Mucosa of descending colon (tissue), 3 donors: ENCODE measurements at regions not wholly inside any gene's neighbourhood (a gene's known extent, or its start where the extent isn't known, plus 50 kb on each side); places are given as distances from the start of the nearest gene placed in this dataset.
A peak's percentile ranks its signal among the peaks of the same experiment; 100 is the strongest.
"Not testable (repeated sequence)": the region's sequence is repeated elsewhere in the genome, so short reads cannot be mapped to it uniquely, and the experiment has no call there.

Experiments used
- ATAC-seq: fragments of 200-7000 bp; cut with Tn5 transposase; one replicate; pipeline ENCODE4 v1.9.1; 2020; ENCODE audit warnings: mild to moderate bottlenecking, moderate library complexity
- DNase-seq, 3 donors: peaks; one replicate each; pipeline ENCODE4 v3.0.0-alpha.2; 2020
- H3K36me3 ChIP-seq: fragments of 200-600 bp; one replicate; pipeline ENCODE4 v1.8.0; 2021; ENCODE audit warnings: low read depth, mild to moderate bottlenecking
- H3K4me1 ChIP-seq: fragments of 200-600 bp; one replicate; pipeline ENCODE4 v1.8.0; 2021; ENCODE audit warnings: low read depth, mild to moderate bottlenecking
- H3K4me3 ChIP-seq: fragments of 200-600 bp; one replicate; pipeline ENCODE4 v1.8.0; 2021; ENCODE audit warnings: mild to moderate bottlenecking
- H3K9me3 ChIP-seq: fragments of 200-600 bp; one replicate; pipeline ENCODE4 v1.8.0; 2021; ENCODE audit warnings: mild to moderate bottlenecking
- intact Hi-C, 2 donors: fragments of 100-400 bp; cut with DNase I in 1 of 2; cut with micrococcal nuclease in 1 of 2; formaldehyde crosslinking; loops; one replicate each; pipeline versions ENCODE4 v1.11.0 to v1.11.1; 2022; cut with DNase I, micrococcal nuclease
- TF ChIP-seq, protein P1 (sequence below): fragments of 200-600 bp; IDR thresholded peaks from one replicate; pipeline ENCODE4 v1.8.0; 2022; ENCODE audit warnings: antibody characterized with exemption, mild to moderate bottlenecking
- donor health status: DM: no; HTN: no; CAD: no; lungs with moderate emphysema.
- donor health status: DM: no; HTN: no; CAD: no.
- donor health status: DM: no; HTN: yes; CAD: no.

GRCh38 chr15:77892335-77892734 is 185.2 kb downstream of the TBC1D2B start:
- Histone ChIP-seq H3K4me3 (no peak overlapping the region), H3K36me3 (no peaks in the 10 kb centered on the region), H3K4me1 (no peaks in the 10 kb centered on the region), H3K9me3 (no peaks in the 10 kb centered on the region)
- DNase-seq (peak in 1 of 3 donors; percentile 10), ATAC-seq (no peak)
- TF ChIP-seq, protein P1, sequence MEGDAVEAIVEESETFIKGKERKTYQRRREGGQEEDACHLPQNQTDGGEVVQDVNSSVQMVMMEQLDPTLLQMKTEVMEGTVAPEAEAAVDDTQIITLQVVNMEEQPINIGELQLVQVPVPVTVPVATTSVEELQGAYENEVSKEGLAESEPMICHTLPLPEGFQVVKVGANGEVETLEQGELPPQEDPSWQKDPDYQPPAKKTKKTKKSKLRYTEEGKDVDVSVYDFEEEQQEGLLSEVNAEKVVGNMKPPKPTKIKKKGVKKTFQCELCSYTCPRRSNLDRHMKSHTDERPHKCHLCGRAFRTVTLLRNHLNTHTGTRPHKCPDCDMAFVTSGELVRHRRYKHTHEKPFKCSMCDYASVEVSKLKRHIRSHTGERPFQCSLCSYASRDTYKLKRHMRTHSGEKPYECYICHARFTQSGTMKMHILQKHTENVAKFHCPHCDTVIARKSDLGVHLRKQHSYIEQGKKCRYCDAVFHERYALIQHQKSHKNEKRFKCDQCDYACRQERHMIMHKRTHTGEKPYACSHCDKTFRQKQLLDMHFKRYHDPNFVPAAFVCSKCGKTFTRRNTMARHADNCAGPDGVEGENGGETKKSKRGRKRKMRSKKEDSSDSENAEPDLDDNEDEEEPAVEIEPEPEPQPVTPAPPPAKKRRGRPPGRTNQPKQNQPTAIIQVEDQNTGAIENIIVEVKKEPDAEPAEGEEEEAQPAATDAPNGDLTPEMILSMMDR = no peak
- intact Hi-C loops = no loop called here

- H3K36me3 ChIP-seq, intact Hi-C loops, ATAC-seq, H3K4me3 ChIP-seq, H3K4me1 ChIP-seq, H3K9me3 ChIP-seq: not testable (repeated sequence)
- peak in 1 of 3 donors; percentile 21 for DNase-seq
Measured at GRCh38 chr15:77891862-77892261, 185.6 kb downstream of the TBC1D2B start.

DNA sequence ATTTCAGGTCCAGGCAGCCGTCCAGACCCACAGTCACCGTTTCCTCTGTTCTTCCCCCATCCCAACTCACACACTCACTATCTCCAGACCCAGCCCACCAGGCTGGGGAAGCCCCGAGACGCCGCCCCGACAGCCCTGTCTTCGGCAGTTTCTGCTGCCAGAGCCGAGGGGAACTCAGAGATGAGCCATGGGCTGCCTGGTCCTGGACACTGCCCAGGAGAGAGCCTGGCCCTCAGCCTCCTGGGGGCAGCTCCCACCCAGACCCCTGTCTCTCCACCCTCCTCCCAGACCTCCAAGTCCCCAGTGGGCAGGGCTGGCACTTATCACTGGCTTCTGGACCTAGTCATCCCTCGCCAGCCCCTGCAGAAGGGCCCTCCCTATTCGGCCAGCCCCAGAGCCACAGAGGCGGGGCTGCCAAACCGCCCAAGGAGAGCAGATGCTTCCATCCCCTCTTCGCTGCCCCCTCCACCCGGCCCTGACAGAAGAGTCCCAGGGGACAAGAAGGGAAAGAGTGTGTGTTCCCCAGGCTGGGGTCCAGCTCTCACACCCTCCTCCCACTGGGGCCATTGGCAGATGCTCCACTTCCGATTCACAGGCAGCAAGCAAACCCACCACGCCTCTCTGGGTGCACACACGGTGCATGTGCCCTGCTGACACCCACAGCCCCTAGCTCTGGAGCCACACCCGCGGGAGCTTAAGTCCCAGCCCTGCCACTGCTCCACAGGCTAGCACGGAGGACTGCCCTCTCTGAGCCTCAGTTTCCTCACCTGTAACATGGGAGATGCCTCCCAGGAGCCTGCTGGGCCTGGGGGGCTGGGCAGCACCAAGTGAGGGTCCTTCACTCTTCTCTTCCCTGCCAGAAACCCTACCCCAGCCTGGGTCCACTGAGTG is 186.4 kb downstream of the TBC1D2B start:
- DNase-seq (peak in 1 of 3 donors; percentile 40), ATAC-seq (peak; percentile 15)
- intact Hi-C loops, H3K4me1 ChIP-seq, H3K4me3 ChIP-seq, H3K9me3 ChIP-seq, H3K36me3 ChIP-seq: not testable (repeated sequence)

GRCh38 chr15:77889828-77890725 is 187.4 kb downstream of the TBC1D2B start:
- peak in 1 of 3 donors; percentile 36 for DNase-seq
- H3K9me3 ChIP-seq, H3K36me3 ChIP-seq, ATAC-seq, H3K4me3 ChIP-seq, intact Hi-C loops, H3K4me1 ChIP-seq: not testable (repeated sequence)

DNA sequence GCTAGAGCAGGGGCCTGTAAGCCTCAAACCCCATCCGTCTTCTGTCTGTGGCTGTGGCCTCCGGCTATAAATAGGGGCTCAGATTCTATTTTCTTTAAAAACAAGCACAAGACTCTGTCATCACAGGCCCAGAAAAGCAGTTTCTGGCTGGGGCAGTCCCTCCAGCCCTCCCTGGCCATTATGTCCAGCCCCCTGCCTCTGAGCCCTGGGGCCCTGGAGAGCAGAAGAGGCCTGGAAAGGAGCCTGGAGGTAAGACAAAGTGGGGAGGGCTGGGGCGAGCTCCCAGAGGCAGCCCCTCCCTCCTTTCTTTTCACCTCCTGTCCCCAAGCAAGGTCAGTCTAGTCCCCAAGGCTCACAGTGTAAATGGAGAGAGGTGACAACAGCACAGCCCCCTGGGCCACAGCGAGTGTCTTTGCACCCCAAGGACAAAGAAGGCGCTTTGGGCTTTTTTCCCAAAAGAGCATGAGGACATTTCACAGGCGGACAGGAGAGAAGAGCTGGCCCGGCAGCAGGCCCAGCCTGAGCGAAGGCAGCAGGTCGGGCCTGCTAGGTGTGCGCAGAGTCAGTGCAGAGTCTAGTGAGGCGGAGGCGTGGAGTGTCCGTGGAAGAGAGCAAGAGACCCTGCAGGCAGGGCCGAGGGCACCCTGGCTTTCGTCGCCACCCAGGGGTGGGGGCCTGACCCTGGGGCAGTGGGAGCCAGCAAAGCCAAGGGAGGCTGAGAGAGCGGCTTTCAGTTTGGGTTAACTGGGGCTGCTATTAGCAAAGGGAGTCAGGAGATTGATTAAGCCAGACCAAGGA is 188.3 kb downstream of the TBC1D2B start:
- intact Hi-C loops = no loop called here
- ATAC-seq = no peak

DNA sequence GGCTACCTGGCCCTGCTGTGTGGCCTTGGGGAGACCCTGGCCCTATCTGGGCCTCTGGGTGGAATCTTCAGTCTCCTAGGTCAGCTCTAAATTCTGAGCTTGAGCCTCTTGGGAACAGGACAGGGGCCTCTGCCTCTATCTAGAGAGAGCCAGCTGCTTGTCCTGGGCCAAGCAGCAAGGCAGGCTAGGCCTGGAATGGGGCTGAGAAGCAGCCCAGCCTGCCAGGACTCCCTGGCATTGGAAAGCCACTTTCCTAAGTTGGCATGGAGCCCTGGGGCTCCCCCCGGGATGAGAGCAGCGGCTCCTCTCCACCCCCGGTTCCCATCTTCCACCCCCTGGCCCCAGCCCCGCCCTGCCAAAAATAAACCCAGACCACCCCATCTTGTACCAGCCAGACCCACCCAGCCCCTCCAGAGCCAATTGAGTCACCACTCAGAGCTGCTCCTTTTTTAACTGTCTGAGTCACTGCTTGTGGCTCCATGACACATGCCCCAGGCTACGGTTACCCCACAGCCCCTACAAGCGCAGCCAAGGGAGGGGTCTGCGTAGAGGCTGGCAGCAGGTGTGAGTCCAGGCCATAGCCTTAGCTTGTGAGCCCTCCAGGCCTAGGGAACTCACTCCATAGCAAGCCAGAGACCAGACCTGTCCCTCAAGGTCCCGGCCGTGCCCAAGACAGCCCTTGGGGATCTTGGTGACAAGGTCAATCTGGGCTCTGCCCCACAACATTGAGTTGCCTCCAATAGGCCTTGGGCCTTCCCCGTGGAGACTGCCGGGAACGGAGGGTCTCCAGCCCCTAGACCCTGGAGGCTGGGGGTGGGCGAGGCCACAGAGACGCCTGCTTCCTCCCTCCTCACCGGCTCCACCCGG is 189.7 kb downstream of the TBC1D2B start:
- intact Hi-C loops, H3K36me3 ChIP-seq, H3K4me3 ChIP-seq, DNase-seq, H3K9me3 ChIP-seq, H3K4me1 ChIP-seq: not testable (repeated sequence)
- peak; percentile 24 for ATAC-seq

More for the DNA sequence above, 188.3 kb downstream of the TBC1D2B start:
- H3K9me3 ChIP-seq = no peaks in the 10 kb centered on the region
- H3K4me3 ChIP-seq = no peak overlapping the region
- peak in 1 of 3 donors; percentile 18 for DNase-seq
- H3K4me1 ChIP-seq = no peaks in the 10 kb centered on the region
- H3K36me3 ChIP-seq = no peaks in the 10 kb centered on the region
- TF ChIP-seq, protein P1 = no peak
